ENCODE measurements at regions not wholly inside any gene's neighbourhood (a gene's known extent, or its start where the extent isn't known, plus 50 kb on each side); places are given as distances from the start of the nearest gene placed in this dataset.
"Not testable (repeated sequence)": the region's sequence is repeated elsewhere in the genome, so short reads cannot be mapped to it uniquely, and the experiment has no call there.

GRCh38 chr13:50539791-50540530 lies 303.5 kb downstream of the DLEU7 start:
- DNase-seq: no peak

- DNase-seq: no peak
Measured at GRCh38 chr13:50543141-50543540, 300.4 kb downstream of the DLEU7 start.

- DNase-seq: no peak
Measured at GRCh38 chr13:50543782-50544181, 299.7 kb downstream of the DLEU7 start.

- DNase-seq: no peak
Measured at GRCh38 chr13:50544211-50544610, 299.3 kb downstream of the DLEU7 start.

GRCh38 chr13:50547175-50547574 lies 296.3 kb downstream of the DLEU7 start:
- DNase-seq: not testable (repeated sequence)

GRCh38 chr13:50548586-50548985 lies 294.9 kb downstream of the DLEU7 start:
- DNase-seq: no peak

GRCh38 chr13:50549221-50549942 lies 294.1 kb downstream of the DLEU7 start:
- DNase-seq: no peak

GRCh38 chr13:50550151-50550550 lies 293.3 kb downstream of the DLEU7 start:
- no peak for DNase-seq

- DNase-seq: no peak
Measured at GRCh38 chr13:50552424-50552966, 291.0 kb downstream of the DLEU7 start.

- DNase-seq: no peak
Measured at GRCh38 chr13:50561739-50562138, 281.8 kb downstream of the DLEU7 start.

- no peak for DNase-seq
Measured at GRCh38 chr13:50566646-50567045, 276.8 kb downstream of the DLEU7 start.

GRCh38 chr13:50572129-50572528 lies 271.4 kb downstream of the DLEU7 start:
- no peak for DNase-seq

- no peak for DNase-seq
Measured at GRCh38 chr13:50573066-50573465, 270.4 kb downstream of the DLEU7 start.

- no peak for DNase-seq
Measured at GRCh38 chr13:50574731-50575130, 268.8 kb downstream of the DLEU7 start.

- no peak for DNase-seq
Measured at GRCh38 chr13:50575138-50575537, 268.4 kb downstream of the DLEU7 start.

GRCh38 chr13:50576156-50576555 lies 267.3 kb downstream of the DLEU7 start:
- no peak for DNase-seq

- no peak for DNase-seq
Measured at GRCh38 chr13:50577806-50578205, 265.7 kb downstream of the DLEU7 start.

- DNase-seq: no peak
Measured at GRCh38 chr13:50580684-50581305, 262.7 kb downstream of the DLEU7 start.

- DNase-seq: no peak
Measured at GRCh38 chr13:50581586-50582196, 261.8 kb downstream of the DLEU7 start.

GRCh38 chr13:50584856-50585580 lies 258.5 kb downstream of the DLEU7 start:
- no peak for DNase-seq

GRCh38 chr13:50585674-50586413 lies 257.6 kb downstream of the DLEU7 start:
- DNase-seq: no peak

All from cerebellar nuclear complex (tissue), 1 donor.